HepG2 (cell line): ENCODE measurements at regions not wholly inside any gene's neighbourhood (a gene's known extent, or its start where the extent isn't known, plus 50 kb on each side); places are given as distances from the start of the nearest gene placed in this dataset.

Experiments
- FOXA3 ChIP-seq: IDR thresholded peaks from 2 replicates; pipeline ENCODE4 v1.6.1; 2016; ENCODE audit warnings: missing genetic modification reagents, missing compliant biosample characterization
- HMG20A ChIP-seq: IDR thresholded peaks from 2 replicates; pipeline ENCODE4 v1.6.1; 2016; ENCODE audit warnings: borderline replicate concordance
- KLF16 ChIP-seq, 2 experiments: sonication (generic) in 1 of 2; formaldehyde crosslinking in 1 of 2; IDR thresholded peaks; 2 replicates each; pipeline versions ENCODE4 v1.6.1 to v1.8.0; 2016 to 2023; ENCODE audit warnings: missing genetic modification reagents in 2 of 2, missing compliant biosample characterization in 1 of 2
- MED1 ChIP-seq: sonication (generic); formaldehyde crosslinking; IDR thresholded peaks from 2 replicates; pipeline ENCODE4 v1.4.0; 2020; ENCODE audit warnings: missing genetic modification reagents
- MXD4 ChIP-seq: IDR thresholded peaks from 2 replicates; pipeline ENCODE4 v1.6.1; 2016; ENCODE audit warnings: mild to moderate bottlenecking, missing biosample characterization, missing genetic modification reagents
- SNRNP70 ChIP-seq: fragments of 200-400 bp; formaldehyde crosslinking; IDR thresholded peaks from 2 replicates; pipeline ENCODE4 v1.6.1; 2017; ENCODE audit warnings: mild to moderate bottlenecking, low read depth, low read length, moderate library complexity
- SOX5 ChIP-seq: IDR thresholded peaks from 2 replicates; pipeline ENCODE4 v1.6.1; 2016; ENCODE audit warnings: borderline replicate concordance
- TARDBP ChIP-seq: sonication (generic); formaldehyde crosslinking; IDR thresholded peaks from 2 replicates; pipeline ENCODE4 v1.8.0; 2022; ENCODE audit warnings: mild to moderate bottlenecking, missing genetic modification reagents
- TFDP1 ChIP-seq: IDR thresholded peaks from 2 replicates; pipeline ENCODE4 v1.6.1; 2016; ENCODE audit warnings: missing compliant biosample characterization, missing genetic modification reagents, borderline replicate concordance
- TGIF2 ChIP-seq: IDR thresholded peaks from 2 replicates; pipeline ENCODE4 v1.6.1; 2016; ENCODE audit warnings: control low read depth, missing compliant biosample characterization
- ZBTB34 ChIP-seq: sonication (generic); formaldehyde crosslinking; IDR thresholded peaks from 2 replicates; pipeline ENCODE4 v1.8.0; 2022; ENCODE audit warnings: mild to moderate bottlenecking, missing genetic modification reagents
- ZEB1 ChIP-seq: IDR thresholded peaks from 2 replicates; pipeline ENCODE4 v1.6.1; 2012; ENCODE audit warnings: mild to moderate bottlenecking, low read depth, inconsistent platforms; ENCODE audit not compliant: insufficient replicate concordance
- ZSCAN9 ChIP-seq: IDR thresholded peaks from 2 replicates; pipeline ENCODE4 v1.6.1; 2016; ENCODE audit warnings: borderline replicate concordance

- TF ChIP-seq ZBTB34 (CRISPR knock-in tag) (no peak), TARDBP (CRISPR knock-in tag) (peak; percentile 37; the same call in 1 of the 2 replicates), HMG20A (CRISPR knock-in tag) (peak; percentile 82), KLF16 (CRISPR knock-in tag; IDR thresholded peaks at IDR 0.05) (peak in 1 of 2 experiments; percentile 49; a peak in 1 of 4 replicates), SNRNP70 (no peak), FOXA3 (CRISPR knock-in tag) (peak; percentile 71; the same call in 1 of the 2 replicates), TFDP1 (peak; percentile 35; the same call in 1 of the 2 replicates), MXD4 (CRISPR knock-in tag) (peak; percentile 53; the same call in 1 of the 2 replicates), TGIF2 (CRISPR knock-in tag) (peak; percentile 97), ZEB1 (peak; percentile 30), ZSCAN9 (CRISPR knock-in tag) (peak; percentile 56; the same call in 1 of the 2 replicates), SOX5 (CRISPR knock-in tag) (peak; percentile 77; the same call in 1 of the 2 replicates), MED1 (CRISPR knock-in tag) (peak; percentile 49)
Measured at GRCh38 chr14:53615252-53615651, 341.4 kb downstream of the BMP4 start (continued).
